ENCODE measurements at regions not wholly inside any gene's neighbourhood (a gene's known extent, or its start where the extent isn't known, plus 50 kb on each side); places are given as distances from the start of the nearest gene placed in this dataset.
"Not testable (repeated sequence)": the region's sequence is repeated elsewhere in the genome, so short reads cannot be mapped to it uniquely, and the experiment has no call there.

- CTCF ChIA-PET, result no interaction called here
- TF ChIP-seq CTCF (IDR thresholded peaks at IDR 0.05; ENCODE audit: insufficient read depth, low read depth, low read length), result no peak
- POLR2A ChIA-PET, result no interaction called here
- no peak for DNase-seq (ENCODE audit: low read depth)
- Histone ChIP-seq H3K36me3 (ENCODE audit: control insufficient read depth, insufficient read depth, low read length) (no peaks in the 10 kb centered on the region), H3K4me3 (ENCODE audit: low read depth, low read length) (no peak overlapping the region), H3K27me3 (ENCODE audit: control insufficient read depth, insufficient read depth, low read length) (no peaks in the 10 kb centered on the region)
Observed at GRCh38 chr3:137330246-137330645, 372.5 kb downstream of the IL20RB start.

- ChIA-PET CTCF (no interaction called here), POLR2A (no interaction called here)
- Histone ChIP-seq H3K4me3 (ENCODE audit: low read depth, low read length) (no peak overlapping the region), H3K27me3 (ENCODE audit: control insufficient read depth, insufficient read depth, low read length) (no peaks in the 10 kb centered on the region), H3K36me3 (ENCODE audit: control insufficient read depth, insufficient read depth, low read length) (no peaks in the 10 kb centered on the region)
- no peak for DNase-seq (ENCODE audit: low read depth)
- TF ChIP-seq CTCF (IDR thresholded peaks at IDR 0.05; ENCODE audit: insufficient read depth, low read depth, low read length), result no peak
Observed at GRCh38 chr3:137332297-137332696, 374.5 kb downstream of the IL20RB start.

GRCh38 chr3:137335478-137335877 lies 377.7 kb downstream of the IL20RB start:
- CTCF ChIA-PET, result no interaction called here
- Histone ChIP-seq H3K4me3 (ENCODE audit: low read depth, low read length) (no peak overlapping the region), H3K36me3 (ENCODE audit: control insufficient read depth, insufficient read depth, low read length) (no peaks in the 10 kb centered on the region), H3K27me3 (ENCODE audit: control insufficient read depth, insufficient read depth, low read length) (no peaks in the 10 kb centered on the region)
- POLR2A ChIA-PET, result no interaction called here
- DNase-seq (ENCODE audit: low read depth), result no peak
- TF ChIP-seq CTCF (IDR thresholded peaks at IDR 0.05; ENCODE audit: insufficient read depth, low read depth, low read length), result no peak

GRCh38 chr3:137338400-137338799 lies 380.6 kb downstream of the IL20RB start:
- POLR2A ChIA-PET, result not testable (repeated sequence)

GRCh38 chr3:137343283-137343682 lies 385.5 kb downstream of the IL20RB start:
- no peak overlapping the region for H3K4me3 ChIP-seq (ENCODE audit: low read depth, low read length)
- CTCF ChIA-PET, result no interaction called here
- no peaks in the 10 kb centered on the region for H3K27me3 ChIP-seq (ENCODE audit: control insufficient read depth, insufficient read depth, low read length)
- no peaks in the 10 kb centered on the region for H3K36me3 ChIP-seq (ENCODE audit: control insufficient read depth, insufficient read depth, low read length)
- no peak for DNase-seq (ENCODE audit: low read depth)
- POLR2A ChIA-PET, result no interaction called here
- no peak for TF ChIP-seq CTCF (IDR thresholded peaks at IDR 0.05; ENCODE audit: insufficient read depth, low read depth, low read length)

More at GRCh38 chr3:137338400-137338799, 380.6 kb downstream of the IL20RB start:
- H3K27me3 ChIP-seq (ENCODE audit: control insufficient read depth, insufficient read depth, low read length); DNase-seq (ENCODE audit: low read depth); H3K36me3 ChIP-seq (ENCODE audit: control insufficient read depth, insufficient read depth, low read length); CTCF ChIA-PET; H3K4me3 ChIP-seq (ENCODE audit: low read depth, low read length): not testable (repeated sequence)

- no peak for TF ChIP-seq CTCF (IDR thresholded peaks at IDR 0.05; ENCODE audit: insufficient read depth, low read depth, low read length)
- ChIA-PET POLR2A (no interaction called here), CTCF (no interaction called here)
Observed at GRCh38 chr3:137347132-137347531, 389.3 kb downstream of the IL20RB start.

More at GRCh38 chr3:137347132-137347531, 389.3 kb downstream of the IL20RB start:
- Histone ChIP-seq H3K27me3 (ENCODE audit: control insufficient read depth, insufficient read depth, low read length) (no peaks in the 10 kb centered on the region), H3K36me3 (ENCODE audit: control insufficient read depth, insufficient read depth, low read length) (no peaks in the 10 kb centered on the region), H3K4me3 (ENCODE audit: low read depth, low read length) (no peak overlapping the region)
- DNase-seq (ENCODE audit: low read depth), result no peak
